ENCODE measurements at regions not wholly inside any gene's neighbourhood (a gene's known extent, or its start where the extent isn't known, plus 50 kb on each side); places are given as distances from the start of the nearest gene placed in this dataset.

DNA sequence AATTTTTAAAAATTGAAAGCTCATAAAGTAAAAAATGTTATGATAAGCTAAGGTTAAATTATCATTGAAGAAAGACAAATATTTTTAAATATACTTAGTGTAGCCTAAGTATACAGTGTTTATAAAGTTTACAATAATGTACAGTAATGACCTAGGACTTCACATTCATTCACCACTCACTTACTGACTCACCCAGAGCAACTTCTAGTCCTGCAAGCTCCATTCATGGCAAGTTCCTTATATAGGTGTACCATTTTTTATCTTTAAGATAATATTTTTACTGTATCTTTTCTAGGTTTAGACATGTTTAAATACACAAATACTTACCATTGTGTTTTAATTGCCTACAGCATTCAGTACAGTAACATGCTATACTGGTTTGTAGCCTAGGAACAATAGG is 112.3 kb upstream of the RADX start:
- DNase-seq (ENCODE audit: low read depth in 2 of 2): no peak

DNA sequence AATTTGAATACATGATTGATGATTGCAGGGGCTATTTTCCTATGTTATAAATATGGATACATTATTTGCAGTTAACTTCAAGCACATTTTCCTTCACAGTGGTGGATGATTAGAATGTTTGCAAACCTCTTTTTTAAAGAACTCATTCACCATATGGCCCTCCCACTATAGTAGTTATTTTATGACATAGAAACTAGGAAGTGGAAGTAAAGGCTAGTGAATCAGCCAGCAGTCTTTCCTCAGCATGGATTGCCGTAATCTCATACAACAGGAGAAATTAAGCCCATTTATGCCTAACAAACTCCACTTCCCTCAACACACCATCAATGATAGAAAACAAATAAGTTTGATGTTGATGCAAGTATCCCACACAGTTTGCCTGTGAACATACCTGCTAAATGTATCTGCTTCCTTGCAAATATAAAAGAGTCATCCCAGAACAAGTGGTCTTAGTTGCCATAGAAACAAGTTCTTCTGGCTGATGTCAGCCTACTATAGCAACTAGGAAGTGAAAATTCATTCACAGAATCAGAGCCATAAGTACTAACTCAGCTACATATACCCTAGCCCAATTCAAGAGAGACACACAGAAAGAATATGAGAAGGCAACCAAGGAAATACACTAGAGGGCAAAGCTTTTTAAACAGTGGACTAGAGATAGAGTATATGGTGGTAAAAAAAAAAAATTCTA is 100.9 kb upstream of the RADX start:
- DNase-seq (ENCODE audit: low read depth in 2 of 2): no peak

All from dermis microvascular lymphatic vessel endothelial cell (primary cell).